GM12892 (cell line): ENCODE measurements at regions not wholly inside any gene's neighbourhood (a gene's known extent, or its start where the extent isn't known, plus 50 kb on each side); places are given as distances from the start of the nearest gene placed in this dataset.

ENCODE experiments used
- DNase-seq: peaks from one replicate; pipeline ENCODE4 v3.0.0; 2011; ENCODE audit not compliant: insufficient read length
- FAIRE-seq: peaks from 2 replicates; lab custom pipeline; 2011; peaks lifted over from hg19 to GRCh38; lab: Jason Lieb, UNC
- POLR2A ChIP-seq: IDR thresholded peaks from 2 replicates; pipeline ENCODE4 v1.6.1; 2011; ENCODE audit warnings: low read depth, low read length, control low read depth
- POLR2AphosphoS5 ChIP-seq: IDR thresholded peaks from 2 replicates; pipeline ENCODE4 v1.6.1; 2011; ENCODE audit warnings: low read depth, low read length, control low read depth
- TAF1 ChIP-seq: IDR thresholded peaks from 2 replicates; pipeline ENCODE4 v1.6.1; 2011; ENCODE audit warnings: low read depth, mild to moderate bottlenecking, control low read depth, low read length, borderline replicate concordance

DNA sequence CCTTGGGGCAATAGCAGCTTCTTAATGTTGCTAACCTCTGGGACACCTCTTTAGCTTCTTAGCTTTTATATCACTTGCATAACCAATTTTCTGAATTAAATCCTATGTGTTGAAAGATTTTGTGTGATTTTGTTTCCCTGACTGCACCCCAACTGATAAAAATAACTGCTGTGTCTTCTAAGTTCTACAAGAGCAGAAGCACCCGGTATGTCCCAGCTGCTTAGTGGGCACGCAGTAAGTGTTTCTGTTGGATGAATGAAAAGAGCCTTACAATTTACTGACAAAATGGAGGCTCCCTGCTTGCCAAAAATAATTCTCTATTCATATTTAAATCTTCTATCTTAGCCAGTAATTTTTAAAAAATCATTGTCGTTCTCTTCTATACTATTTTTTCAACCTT, 53.1 kb upstream of the GALNT5 start:
- FAIRE-seq: no peak
- DNase-seq: no peak
- no peak for TF ChIP-seq POLR2A
- TF ChIP-seq TAF1: no peak
- TF ChIP-seq POLR2AphosphoS5: no peak

DNA sequence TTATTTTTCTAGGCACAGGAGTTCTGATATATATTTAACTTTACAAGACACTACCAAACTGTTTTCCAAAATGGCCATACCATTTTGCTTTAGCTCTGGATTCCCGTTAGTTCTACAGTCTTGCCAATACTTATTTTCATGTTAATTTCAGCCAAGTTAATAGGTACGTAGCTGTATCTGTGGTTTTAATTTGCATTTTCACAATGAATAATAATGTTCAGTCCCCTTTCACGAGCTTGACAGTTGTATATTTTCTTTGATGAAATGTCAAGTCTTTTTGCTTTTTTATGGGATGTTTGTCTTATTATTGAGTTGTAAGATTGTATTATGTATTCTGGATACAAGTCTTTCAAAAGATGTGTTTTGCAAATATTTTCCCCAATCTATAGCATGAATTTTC, 50.6 kb upstream of the GALNT5 start:
- TF ChIP-seq POLR2AphosphoS5: no peak
- TF ChIP-seq POLR2A: no peak
- no peak for TF ChIP-seq TAF1
- DNase-seq: no peak
- no peak for FAIRE-seq
